ENCODE measurements at regions not wholly inside any gene's neighbourhood (a gene's known extent, or its start where the extent isn't known, plus 50 kb on each side); places are given as distances from the start of the nearest gene placed in this dataset.

GRCh38 chr16:55081622-55082590, 151.2 kb downstream of the IRX5 start:
- ChIA-PET CTCF (no interaction called here), POLR2A (no interaction called here)
- in situ Hi-C loops (cut with HindIII; ENCODE audit: low pct_unique_long_range_greater_than_20kb, low sequenced_read_pairs) (no loop called here), intact Hi-C loops (cut with micrococcal nuclease; ENCODE audit: unreplicated experiment) (no loop called here)
- Histone ChIP-seq H3K27ac (ENCODE audit: low read length) (no peak overlapping the region), H3K36me3 (ENCODE audit: control insufficient read depth, insufficient read depth, low read length) (no peaks in the 10 kb centered on the region), H3K27me3 (ENCODE audit: control insufficient read depth, insufficient read depth, low read length) (no peaks in the 10 kb centered on the region), H3K4me3 (ENCODE audit: low read depth in 2 of 2, low read length in 2 of 2) (no peak overlapping the region), H3K4me1 (ENCODE audit: control insufficient read depth, insufficient read depth, low read length) (no peaks in the 10 kb centered on the region), H3K9me3 (ENCODE audit: control insufficient read depth, insufficient read depth, low read depth, low read length) (no peaks in the 10 kb centered on the region)
- TF ChIP-seq CTCF (IDR thresholded peaks at IDR 0.05) (no peak), TCF7L2 (IDR thresholded peaks at IDR 0.05; ENCODE audit: low read depth, low read length) (no peak), REST (IDR thresholded peaks at IDR 0.05; ENCODE audit: insufficient read depth in 1 of 2, low read depth in 2 of 2, low read length in 1 of 2) (no peak)
- BruUV-seq (replicated peaks) = no TSS peak
- ATAC-seq = no peak
- DNase-seq (ENCODE audit: low read depth, low spot score) = no peak

GRCh38 chr16:55082591-55082976, 151.9 kb downstream of the IRX5 start:
- ChIA-PET POLR2A (no interaction called here), CTCF (no interaction called here)
- Histone ChIP-seq H3K27ac (ENCODE audit: low read length) (no peak overlapping the region), H3K27me3 (ENCODE audit: control insufficient read depth, insufficient read depth, low read length) (no peaks in the 10 kb centered on the region), H3K4me3 (ENCODE audit: low read depth in 2 of 2, low read length in 2 of 2) (no peak overlapping the region), H3K4me1 (ENCODE audit: control insufficient read depth, insufficient read depth, low read length) (no peaks in the 10 kb centered on the region), H3K36me3 (ENCODE audit: control insufficient read depth, insufficient read depth, low read length) (no peaks in the 10 kb centered on the region), H3K9me3 (ENCODE audit: control insufficient read depth, insufficient read depth, low read depth, low read length) (no peaks in the 10 kb centered on the region)
- TF ChIP-seq CTCF (IDR thresholded peaks at IDR 0.05) (no peak), REST (IDR thresholded peaks at IDR 0.05; ENCODE audit: insufficient read depth in 1 of 2, low read depth in 2 of 2, low read length in 1 of 2) (no peak), SIN3A (IDR thresholded peaks at IDR 0.05; ENCODE audit: borderline replicate concordance, insufficient read depth, low read depth, low read length) (no peak), POLR2AphosphoS5 (IDR thresholded peaks at IDR 0.05; ENCODE audit: low read depth, low read length) (no peak), TCF7L2 (IDR thresholded peaks at IDR 0.05; ENCODE audit: low read depth, low read length) (no peak)
- intact Hi-C loops (cut with micrococcal nuclease; ENCODE audit: unreplicated experiment) = no loop called here
- in situ Hi-C loops (cut with HindIII; ENCODE audit: low pct_unique_long_range_greater_than_20kb, low sequenced_read_pairs) = no loop called here
- BruUV-seq (replicated peaks) = no TSS peak
- ATAC-seq = no peak
- DNase-seq (ENCODE audit: low read depth, low spot score) = no peak

All from Panc1 (cell line).